ENCODE measurements at regions not wholly inside any gene's neighbourhood (a gene's known extent, or its start where the extent isn't known, plus 50 kb on each side); places are given as distances from the start of the nearest gene placed in this dataset.
"Not testable (repeated sequence)": the region's sequence is repeated elsewhere in the genome, so short reads cannot be mapped to it uniquely, and the experiment has no call there.

DNA sequence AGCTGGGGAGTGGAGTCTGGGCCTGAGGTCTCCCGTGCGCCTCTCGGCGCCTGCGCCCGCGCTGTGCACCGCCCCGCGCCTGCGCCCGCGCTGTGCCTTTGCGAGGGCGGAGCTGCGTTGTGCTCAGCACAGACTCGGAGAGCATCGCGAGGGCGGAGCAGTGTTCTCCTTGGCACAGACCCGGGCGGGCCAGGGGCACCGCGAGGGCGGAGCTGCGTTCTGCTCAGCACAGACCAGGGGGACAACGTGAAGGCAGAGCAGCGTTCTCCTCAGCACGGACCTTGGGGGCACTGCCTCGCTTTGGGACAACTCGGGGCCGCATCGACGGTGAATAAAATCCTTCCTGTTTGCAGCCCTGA is 2968.4 kb downstream of the RPIA start:
- not testable (repeated sequence) for H3K4me1 Mint-ChIP-seq; H3K4me1 ChIP-seq (ENCODE audit: insufficient read depth, low read length); H3K56ac ChIP-seq (ENCODE audit: insufficient read length, low read depth, low read length); H2AK5ac ChIP-seq (ENCODE audit: insufficient read length, low read length); H3K23ac ChIP-seq (ENCODE audit: insufficient read length, low read depth, low read length); H3K23me2 ChIP-seq (ENCODE audit: insufficient read length, low read depth, low read length, poor library complexity, severe bottlenecking); H4K8ac ChIP-seq (replicated peaks; ENCODE audit: insufficient read length, low read depth, low read length); H4K5ac ChIP-seq (ENCODE audit: insufficient read length, low read depth, low read length); H3K79me2 ChIP-seq (ENCODE audit: insufficient read depth, low read length); H2BK20ac ChIP-seq (ENCODE audit: low read depth, low read length, poor library complexity, severe bottlenecking); H3K27ac Mint-ChIP-seq; DNase-seq; H2BK15ac ChIP-seq (ENCODE audit: low read depth, low read length); H4K20me1 ChIP-seq (ENCODE audit: control insufficient read depth, insufficient read depth, insufficient read length); H2BK12ac ChIP-seq (ENCODE audit: insufficient read length, low read depth, low read length); H3K9ac ChIP-seq (ENCODE audit: extremely low read depth, insufficient read length, low read length); H3K36me3 Mint-ChIP-seq (ENCODE audit: insufficient read depth in 1 of 3, low read depth in 3 of 3); H3K27me3 Mint-ChIP-seq (ENCODE audit: low read depth); H2BK5ac ChIP-seq (ENCODE audit: insufficient read length, low read length); H3K27ac ChIP-seq (ENCODE audit: insufficient read length, low read depth, low read length); H3K9me3 Mint-ChIP-seq; H2AFZ ChIP-seq (ENCODE audit: low read length); H3K4me2 ChIP-seq (ENCODE audit: insufficient read depth, insufficient read length, low read length); H3K14ac ChIP-seq (ENCODE audit: insufficient read depth, low read length); H3T11ph ChIP-seq (ENCODE audit: low read length); H3K4ac ChIP-seq (ENCODE audit: low read depth, low read length); H4K91ac ChIP-seq (ENCODE audit: insufficient read length, low read depth, low read length); H3K18ac ChIP-seq (ENCODE audit: insufficient read length, low read depth, low read length); H3K79me1 ChIP-seq (ENCODE audit: insufficient read depth, low read depth, low read length, poor library complexity, severe bottlenecking); H3K27me3 ChIP-seq (ENCODE audit: insufficient read depth, low read length); H2BK120ac ChIP-seq (ENCODE audit: low read depth, low read length, poor library complexity, severe bottlenecking); H3K9me3 ChIP-seq (ENCODE audit: control insufficient read depth, low read depth, low read length)
- peak overlapping the region; percentile 58 to 72 for H3K4me3 Mint-ChIP-seq
- no CpG with 5 or more reads among the region's 34 CpGs for WGBS (ENCODE audit: extremely low coverage, insufficient read length, low lambda C conversion rate)

DNA sequence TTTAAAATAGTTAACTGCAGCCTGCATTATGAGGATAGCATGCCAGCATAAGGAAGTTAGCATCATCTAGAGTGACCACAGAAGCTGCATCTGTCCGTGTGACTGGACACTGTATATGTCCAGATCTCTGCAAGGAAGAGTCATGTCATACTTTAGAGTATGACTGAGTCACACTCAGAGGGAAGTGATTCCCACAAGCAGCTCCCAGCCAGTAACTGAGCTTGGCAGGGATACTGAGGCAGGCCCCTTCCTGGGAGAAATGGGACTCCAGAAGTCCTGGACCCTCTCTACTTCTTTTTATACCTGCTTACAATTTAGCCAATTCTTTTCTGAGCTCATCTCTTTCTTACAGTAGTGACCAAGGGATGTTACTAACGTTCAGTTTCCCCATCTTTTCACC is 2975.9 kb downstream of the RPIA start:
- H4K8ac ChIP-seq (replicated peaks; ENCODE audit: insufficient read length, low read depth, low read length); H3K18ac ChIP-seq (ENCODE audit: insufficient read length, low read depth, low read length); H3K4me1 Mint-ChIP-seq: not testable (repeated sequence)

More for the DNA sequence above, 2975.9 kb downstream of the RPIA start:
- H3K9me3 ChIP-seq (ENCODE audit: control insufficient read depth, low read depth, low read length); H2BK20ac ChIP-seq (ENCODE audit: low read depth, low read length, poor library complexity, severe bottlenecking); H3K9me3 Mint-ChIP-seq; DNase-seq; H3K23ac ChIP-seq (ENCODE audit: insufficient read length, low read depth, low read length); H3K9ac ChIP-seq (ENCODE audit: extremely low read depth, insufficient read length, low read length); H3K27ac ChIP-seq (ENCODE audit: insufficient read length, low read depth, low read length); H3K4me1 ChIP-seq (ENCODE audit: insufficient read depth, low read length); H3K79me1 ChIP-seq (ENCODE audit: insufficient read depth, low read depth, low read length, poor library complexity, severe bottlenecking); H4K5ac ChIP-seq (ENCODE audit: insufficient read length, low read depth, low read length); H3K56ac ChIP-seq (ENCODE audit: insufficient read length, low read depth, low read length); H3K4me3 Mint-ChIP-seq; H2AK5ac ChIP-seq (ENCODE audit: insufficient read length, low read length); H2BK5ac ChIP-seq (ENCODE audit: insufficient read length, low read length); H2BK12ac ChIP-seq (ENCODE audit: insufficient read length, low read depth, low read length); H3K4ac ChIP-seq (ENCODE audit: low read depth, low read length); H4K91ac ChIP-seq (ENCODE audit: insufficient read length, low read depth, low read length); H4K20me1 ChIP-seq (ENCODE audit: control insufficient read depth, insufficient read depth, insufficient read length); H3K23me2 ChIP-seq (ENCODE audit: insufficient read length, low read depth, low read length, poor library complexity, severe bottlenecking); H3K27ac Mint-ChIP-seq; H3K4me2 ChIP-seq (ENCODE audit: insufficient read depth, insufficient read length, low read length); H3T11ph ChIP-seq (ENCODE audit: low read length); H2AFZ ChIP-seq (ENCODE audit: low read length); H2BK120ac ChIP-seq (ENCODE audit: low read depth, low read length, poor library complexity, severe bottlenecking); H3K36me3 Mint-ChIP-seq (ENCODE audit: insufficient read depth in 1 of 3, low read depth in 3 of 3); H2BK15ac ChIP-seq (ENCODE audit: low read depth, low read length); H3K14ac ChIP-seq (ENCODE audit: insufficient read depth, low read length); H3K27me3 Mint-ChIP-seq (ENCODE audit: low read depth); H3K79me2 ChIP-seq (ENCODE audit: insufficient read depth, low read length); H3K27me3 ChIP-seq (ENCODE audit: insufficient read depth, low read length): not testable (repeated sequence)
- WGBS (ENCODE audit: extremely low coverage, insufficient read length, low lambda C conversion rate), result no CpG with 5 or more reads among the region's 2 CpGs
